ENCODE measurements at regions not wholly inside any gene's neighbourhood (a gene's known extent, or its start where the extent isn't known, plus 50 kb on each side); places are given as distances from the start of the nearest gene placed in this dataset.

DNA sequence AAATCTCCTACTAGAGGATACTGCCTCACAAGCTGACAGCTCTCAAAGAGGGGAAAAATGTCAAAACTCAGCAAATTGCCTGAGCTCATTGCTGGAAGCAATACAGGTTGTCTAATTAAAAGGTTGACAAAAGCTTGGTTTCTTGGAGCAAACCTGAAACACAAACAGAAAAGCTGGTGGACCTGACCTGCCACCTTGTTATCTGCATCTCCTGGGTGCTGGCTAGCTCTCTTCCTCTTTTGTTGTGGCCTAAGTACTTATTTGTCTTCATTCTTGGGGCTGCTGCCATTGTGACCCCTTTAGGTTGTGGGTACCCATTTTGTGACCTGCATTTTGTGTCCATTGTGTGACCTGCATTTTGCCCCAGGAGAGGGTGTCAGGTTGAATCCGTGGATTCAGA is 184.5 kb downstream of the KIT start:
- TF ChIP-seq POLR2AphosphoS5 (IDR thresholded peaks at IDR 0.05) (no peak), CTCF (IDR thresholded peaks at IDR 0.05) (no peak), POLR2A (IDR thresholded peaks at IDR 0.05) (no peak), EP300 (IDR thresholded peaks at IDR 0.05) (no peak)

Measured in suprapubic skin (tissue), 4 donors.